Fibroblast of skin of abdomen (primary cell): ENCODE measurements at regions not wholly inside any gene's neighbourhood (a gene's known extent, or its start where the extent isn't known, plus 50 kb on each side); places are given as distances from the start of the nearest gene placed in this dataset.

Experiments
- DNase-seq: peaks from one replicate; pipeline ENCODE4 v3.0.0-alpha.2; 2013

DNA sequence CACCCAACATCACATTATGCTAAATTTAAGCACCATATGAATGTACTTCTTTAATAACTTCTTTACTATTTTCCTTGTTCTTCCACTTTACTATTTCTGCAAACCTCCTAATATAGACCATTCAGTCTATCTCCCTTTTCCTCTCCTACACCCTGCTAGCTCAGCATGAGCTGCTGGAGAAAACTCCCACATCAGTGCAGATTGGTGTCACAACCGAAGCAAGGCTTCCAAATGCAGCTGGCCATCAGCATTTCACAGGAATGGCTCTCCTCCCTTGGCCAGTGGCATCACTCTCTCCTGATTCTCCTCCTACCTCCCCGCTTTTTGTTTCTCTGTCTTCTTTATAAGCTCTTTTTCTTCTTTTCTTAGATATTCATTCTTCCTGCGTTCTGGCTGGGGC, 118.7 kb upstream of the ZC3H12C start:
- DNase-seq, result no peak

DNA sequence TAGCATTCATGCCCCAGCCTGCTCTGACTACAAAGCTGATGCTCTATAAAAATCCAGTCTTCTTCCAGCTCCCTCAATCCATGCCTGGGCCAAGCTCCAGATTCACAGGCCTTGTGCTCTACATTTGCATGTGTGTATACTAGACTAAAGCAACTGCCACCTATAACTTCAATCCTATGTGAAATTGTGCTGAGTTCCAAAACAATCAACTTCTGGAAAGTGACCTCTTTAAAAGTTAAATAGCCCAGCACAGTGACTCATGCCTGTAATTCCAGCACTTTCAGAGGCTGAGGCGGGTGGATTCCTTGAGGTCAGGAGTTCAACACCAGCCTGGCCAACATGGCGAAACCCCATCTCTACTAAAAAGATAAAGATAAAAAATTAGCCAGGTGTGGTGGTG, 114.3 kb upstream of the ZC3H12C start:
- DNase-seq, result no peak

DNA sequence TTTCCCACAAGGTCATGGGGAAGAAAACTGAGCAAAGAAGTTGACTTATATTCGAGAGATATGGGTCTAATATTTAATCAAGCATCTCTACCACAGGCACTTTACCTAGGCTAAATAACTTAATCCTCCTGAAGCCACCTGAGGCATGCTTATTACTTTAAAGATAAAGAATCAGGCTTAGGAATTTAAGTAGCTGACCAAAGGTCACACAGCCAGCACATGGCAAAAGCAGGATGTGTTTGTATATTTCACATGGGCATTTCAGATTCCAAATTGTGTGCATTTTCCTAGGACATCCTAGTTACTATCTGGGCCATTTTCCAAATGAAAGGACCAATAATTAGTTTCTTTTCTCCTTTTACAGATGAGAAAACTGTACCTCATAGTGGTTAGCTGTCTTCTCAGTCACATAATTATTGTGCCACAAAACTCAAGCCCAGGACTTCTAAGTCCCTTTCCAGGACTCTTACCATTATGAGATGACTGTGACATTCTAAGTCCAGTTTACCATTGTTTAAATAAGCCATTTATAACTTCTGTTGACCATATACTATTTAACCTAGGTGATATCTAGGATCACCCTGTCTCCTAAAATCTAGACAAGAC, 112.1 kb upstream of the ZC3H12C start:
- no peak for DNase-seq

GRCh38 chr11:109983358-109983757, 109.8 kb upstream of the ZC3H12C start:
- DNase-seq, result no peak

- DNase-seq, result no peak
Observed at GRCh38 chr11:109984634-109985289, 108.4 kb upstream of the ZC3H12C start.

DNA sequence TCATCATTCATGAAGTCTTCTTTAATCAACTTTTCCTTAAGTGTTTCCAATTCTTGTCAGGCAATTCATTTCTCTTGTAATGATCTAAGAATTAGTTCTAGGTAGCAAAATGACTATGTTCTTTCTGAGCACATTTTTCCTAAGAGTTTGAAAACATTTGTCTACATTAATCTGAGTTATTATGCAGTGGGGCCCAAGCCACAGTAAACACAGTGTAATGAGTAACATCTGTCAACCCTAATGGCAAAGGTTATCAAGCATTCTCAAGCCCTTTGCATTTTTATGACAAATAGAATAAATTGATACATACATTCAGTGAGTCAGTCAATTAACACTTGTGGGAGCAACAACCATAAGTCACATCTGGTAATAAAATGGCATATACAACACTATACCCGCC, 106.7 kb upstream of the ZC3H12C start:
- no peak for DNase-seq

- DNase-seq, result no peak
Observed at GRCh38 chr11:109991835-109992234, 101.4 kb upstream of the ZC3H12C start.

DNA sequence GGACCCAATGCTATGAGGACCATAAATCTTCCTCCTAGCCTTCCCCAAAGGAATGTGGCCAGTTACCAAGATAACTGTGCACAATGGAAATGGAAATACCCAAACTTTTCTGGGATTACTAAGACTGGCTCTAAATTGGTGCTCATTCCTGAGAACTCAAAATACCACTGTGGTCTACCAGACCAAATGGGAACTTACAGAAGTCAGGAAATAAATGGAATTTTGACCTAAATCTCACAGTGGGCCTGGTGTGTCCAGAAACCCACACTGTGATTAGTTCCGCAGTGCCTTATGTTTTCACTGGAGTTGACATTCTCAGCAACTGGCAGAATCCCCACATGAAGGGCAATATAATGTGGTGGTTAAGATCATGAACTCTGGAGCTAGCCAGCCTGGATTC, 99.4 kb upstream of the ZC3H12C start:
- DNase-seq, result peak; percentile 78

GRCh38 chr11:109994907-109995306, 98.3 kb upstream of the ZC3H12C start:
- DNase-seq, result no peak

- no peak for DNase-seq
Observed at GRCh38 chr11:109996060-109996459, 97.1 kb upstream of the ZC3H12C start.

DNA sequence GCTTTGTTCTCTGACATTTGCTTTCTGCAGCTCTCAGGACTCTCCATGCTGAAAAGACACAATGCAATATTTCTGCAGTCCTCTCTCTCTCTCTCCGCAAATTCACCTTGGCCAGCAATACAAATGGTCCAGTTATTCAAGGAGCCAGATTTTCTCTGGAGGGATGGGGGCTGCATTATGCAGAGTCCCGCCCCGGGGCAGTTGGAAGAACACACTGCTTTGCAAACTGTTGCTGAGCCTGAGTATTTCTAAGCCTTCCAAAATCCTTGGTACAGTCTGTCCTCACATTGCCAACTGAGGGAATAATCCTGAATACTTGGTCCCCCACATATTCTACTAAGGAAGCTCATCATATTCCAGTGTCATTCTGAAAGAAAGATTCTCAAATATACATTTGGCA, 94.3 kb upstream of the ZC3H12C start:
- DNase-seq, result no peak

DNA sequence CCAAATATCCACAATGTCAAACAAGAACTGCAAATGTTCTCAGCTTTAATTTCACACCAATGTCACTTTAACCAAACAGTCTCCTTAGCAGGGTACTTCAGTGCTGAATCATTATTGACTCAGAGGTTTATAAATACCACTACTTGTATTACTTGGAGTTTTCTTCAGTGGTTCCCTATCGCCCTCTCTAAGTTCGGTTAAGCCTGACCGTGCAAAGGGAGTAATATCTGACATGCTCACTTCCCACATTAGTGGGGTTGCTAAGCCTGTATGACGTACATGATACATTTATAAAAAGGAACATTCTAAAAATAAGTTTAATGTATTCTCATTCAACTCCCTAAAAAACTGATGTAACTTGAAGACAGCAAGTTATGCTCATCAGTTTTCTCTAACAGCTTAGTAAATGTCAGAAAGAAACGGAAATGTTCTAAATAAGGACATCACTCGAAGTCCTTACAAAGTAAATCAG, 93.1 kb upstream of the ZC3H12C start:
- DNase-seq, result peak; percentile 93

GRCh38 chr11:110000850-110001249, 92.3 kb upstream of the ZC3H12C start:
- no peak for DNase-seq

- no peak for DNase-seq
Observed at GRCh38 chr11:110003426-110003825, 89.8 kb upstream of the ZC3H12C start.

DNA sequence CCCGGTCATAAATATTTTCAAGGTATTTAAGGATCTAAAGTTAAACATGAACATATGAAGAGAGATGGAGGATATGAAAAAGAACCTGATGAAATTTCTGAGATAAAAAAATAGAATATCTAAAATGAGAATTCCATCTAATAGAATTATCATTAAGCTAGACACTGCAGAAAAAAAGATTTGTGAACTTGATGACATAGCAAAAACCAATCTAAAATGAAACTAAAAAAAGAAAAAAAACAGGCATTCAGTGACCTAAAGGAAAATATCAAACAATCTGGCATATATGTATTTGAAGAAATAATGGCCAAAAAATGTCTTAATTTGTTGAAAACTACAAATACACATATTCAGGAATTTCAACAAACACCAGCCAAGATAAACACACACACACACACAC, 81.6 kb upstream of the ZC3H12C start:
- DNase-seq, result no peak

GRCh38 chr11:110015695-110016094, 77.5 kb upstream of the ZC3H12C start:
- no peak for DNase-seq

DNA sequence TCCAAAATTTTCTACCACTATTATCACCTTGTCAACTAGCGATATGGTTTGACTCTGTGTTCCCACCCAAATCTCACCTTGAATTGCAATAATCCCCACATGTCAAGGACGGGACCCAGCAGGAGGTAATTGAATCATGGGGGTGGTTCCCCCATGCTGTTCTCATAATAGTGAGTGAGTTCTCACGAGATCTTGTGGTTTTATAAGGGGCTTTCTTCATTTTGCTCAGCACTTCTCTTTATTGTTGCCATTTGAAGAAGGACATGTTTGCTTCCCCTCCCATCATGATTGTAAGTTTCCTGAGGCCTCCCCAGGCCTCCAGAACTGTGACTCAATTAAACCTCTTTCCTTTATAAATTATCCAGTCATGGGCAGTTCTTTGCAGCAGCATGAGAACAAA, 73.5 kb upstream of the ZC3H12C start:
- no peak for DNase-seq

DNA sequence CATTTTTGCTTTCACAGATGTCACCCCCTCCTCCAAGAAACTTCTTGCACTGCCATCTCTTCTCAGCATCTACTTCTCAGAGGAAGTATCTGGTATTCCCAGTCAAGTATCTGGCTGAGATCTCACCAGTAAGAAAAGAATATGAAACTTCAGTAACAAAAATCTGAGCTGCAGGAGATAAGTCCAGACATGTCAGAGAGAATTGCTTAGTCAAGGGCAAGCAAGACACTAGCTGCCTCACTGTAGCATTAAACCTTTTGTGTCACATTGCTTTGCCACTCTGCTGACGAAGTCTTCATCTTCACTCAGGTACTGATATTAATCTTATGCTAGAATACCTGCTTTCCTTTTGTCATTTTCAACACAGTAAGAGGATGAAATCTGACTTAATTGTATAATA, 70.6 kb upstream of the ZC3H12C start:
- DNase-seq, result no peak

- DNase-seq, result no peak
Observed at GRCh38 chr11:110023711-110024110, 69.5 kb upstream of the ZC3H12C start.

- DNase-seq, result no peak
Observed at GRCh38 chr11:110026858-110027626, 66.2 kb upstream of the ZC3H12C start.

DNA sequence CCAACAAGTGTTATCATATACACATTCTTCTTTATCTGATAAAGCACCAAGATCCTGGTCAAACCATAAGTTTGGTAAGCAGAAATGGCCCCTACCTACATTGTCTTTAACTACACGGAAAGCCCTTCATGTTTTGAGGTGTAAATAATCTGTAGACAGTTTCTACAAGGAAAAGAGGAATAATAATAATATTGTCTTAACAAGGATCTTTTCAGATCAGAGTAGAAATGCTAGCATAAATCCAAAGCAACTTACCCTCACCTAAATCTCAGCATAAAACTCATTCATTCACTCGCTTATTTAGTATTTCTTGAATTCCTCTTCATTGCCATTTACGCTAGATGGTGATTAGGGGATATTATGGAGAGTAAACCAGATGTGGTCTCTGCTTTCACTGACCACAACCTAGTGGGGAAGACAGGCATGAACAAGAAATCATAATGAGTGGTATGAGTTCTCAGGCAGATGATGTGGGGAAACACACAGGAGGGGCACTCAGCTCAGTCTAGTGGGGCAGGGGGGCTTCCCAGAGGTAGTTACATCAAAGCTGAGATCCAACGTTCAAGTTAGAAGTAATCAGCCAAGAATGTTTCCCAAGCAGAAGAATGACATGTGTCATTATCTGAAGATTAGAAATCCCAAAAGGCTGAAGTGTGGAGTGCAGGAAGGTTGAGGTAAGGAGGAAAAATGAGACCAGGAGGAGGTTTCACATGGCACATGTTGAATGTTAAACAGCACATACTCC, 65.4 kb upstream of the ZC3H12C start:
- DNase-seq, result no peak

GRCh38 chr11:110028921-110029320, 64.3 kb upstream of the ZC3H12C start:
- DNase-seq, result no peak

DNA sequence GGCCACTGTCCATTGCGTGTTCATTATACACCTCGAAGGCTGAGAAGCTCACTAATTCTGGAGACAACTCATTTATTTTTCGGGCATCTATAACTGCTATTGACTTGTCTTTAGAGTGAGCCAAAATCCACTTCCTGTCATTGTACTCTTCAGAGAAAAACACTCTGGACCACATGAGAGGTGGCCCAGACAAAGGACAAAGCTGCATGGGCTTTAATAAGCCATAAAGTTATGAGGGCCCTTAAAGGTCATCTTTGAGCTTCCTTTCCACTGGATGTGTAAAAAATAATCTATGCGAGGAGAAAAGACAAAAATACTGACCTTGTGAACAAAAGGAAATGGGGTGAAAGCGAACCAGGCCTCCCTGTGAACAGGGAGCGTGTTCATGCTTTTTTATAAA, 63.5 kb upstream of the ZC3H12C start:
- DNase-seq, result no peak
